Stomach (tissue), 8 donors: ENCODE measurements at regions not wholly inside any gene's neighbourhood (a gene's known extent, or its start where the extent isn't known, plus 50 kb on each side); places are given as distances from the start of the nearest gene placed in this dataset.

Experiments used
- DNase-seq, 2 donors: peaks; one replicate each; pipeline versions ENCODE4 v3.0.0 to v3.0.0-alpha.2; 2013 to 2019
- H3K27ac ChIP-seq, 5 donors: fragments of 200-600 bp in 4 of 5; sonication (generic) in 4 of 5; one replicate each; pipeline ENCODE4 v1.5.1; 2013 to 2019; ENCODE audit warnings: mild to moderate bottlenecking in 1 of 5, moderate library complexity in 1 of 5
- H3K27me3 ChIP-seq, 3 donors: fragments of 200-600 bp; sonication (generic); one replicate each; pipeline ENCODE4 v1.5.1; 2017 to 2019; ENCODE audit warnings: mixed run types in 1 of 3
- H3K36me3 ChIP-seq, 4 donors: fragments of 200-600 bp; sonication (generic); 1 replicate in 3 of 4; 2 replicates in 1 of 4; pipeline ENCODE4 v1.5.1; 2016 to 2019
- H3K4me1 ChIP-seq, 4 donors: fragments of 200-600 bp; sonication (generic); one replicate each; pipeline ENCODE4 v1.5.1; 2016 to 2019
- H3K4me3 ChIP-seq, 4 donors: fragments of 200-600 bp; sonication (generic) in 3 of 4; one replicate each; pipeline ENCODE4 v1.5.1; 2016 to 2019; ENCODE audit warnings: mild to moderate bottlenecking in 1 of 4
- H3K9me3 ChIP-seq, 4 donors: fragments of 200-600 bp; sonication (generic); one replicate each; pipeline ENCODE4 v1.5.1; 2016 to 2019
- CTCF ChIP-seq, 7 experiments: fragments of 450-650 bp in 4 of 7; fragments of 200-600 bp in 3 of 7; sonication (generic) in 3 of 7; IDR thresholded peaks; one replicate each; pipeline ENCODE4 v1.5.1; 2016 to 2019; ENCODE audit warnings: antibody characterized with exemption in 7 of 7, control low read depth in 2 of 7, mild to moderate bottlenecking in 1 of 7
- EP300 ChIP-seq: sonication (generic); formaldehyde crosslinking; IDR thresholded peaks from one replicate; pipeline ENCODE4 v1.6.1; 2017; ENCODE audit warnings: antibody characterized with exemption
- POLR2A ChIP-seq, 4 donors: fragments of 450-650 bp; IDR thresholded peaks; one replicate each; pipeline ENCODE4 v1.6.1; 2016; ENCODE audit warnings: antibody characterized with exemption in 4 of 4, control low read depth in 2 of 4, mild to moderate bottlenecking in 1 of 4, moderate library complexity in 1 of 4
- POLR2AphosphoS5 ChIP-seq, 3 donors: sonication (generic); formaldehyde crosslinking; IDR thresholded peaks; one replicate each; pipeline ENCODE4 v1.6.1; 2016; ENCODE audit warnings: antibody characterized with exemption in 3 of 3
- WGBS, 5 donors: extraction: QIAGEN DNeasy Blood & Tissue Kit in 3 of 5; methylation state at CpG; one replicate each; pipeline versions ENCODE4 v1.1.5 to v1.1.7; 2013 to 2018; 5-methylcytosine and 5-hydroxymethylcytosine counted together
- intact Hi-C: fragments of 100-400 bp; cut with DNase I; formaldehyde crosslinking; loops from one replicate; pipeline ENCODE4 v1.15.1; 2023; ENCODE audit warnings: low total_unique reads
- donor health status: healthy with polysubstance abuse.
- donor health status: Bipolar disorder and iron deficiency.
- donor health status: healthy.

- Histone ChIP-seq H3K27me3 (no peaks in the 10 kb centered on the region), H3K27ac (no peak overlapping the region), H3K4me3 (no peak overlapping the region), H3K9me3 (no peaks in the 10 kb centered on the region), H3K4me1 (no peaks in the 10 kb centered on the region), H3K36me3 (no peaks in the 10 kb centered on the region)
- no peak for DNase-seq
- intact Hi-C loops = no loop called here
- TF ChIP-seq POLR2A (IDR thresholded peaks at IDR 0.05) = no peak
- TF ChIP-seq POLR2AphosphoS5 (IDR thresholded peaks at IDR 0.05) = no peak
- TF ChIP-seq EP300 = no peak
- no peak for TF ChIP-seq CTCF (IDR thresholded peaks at IDR 0.05)
- 52 to 73% (median 54%) methylated on average over 1 of the region's 1 CpG for whole genome bisulfite sequencing, 5 donors
These were observed 1955.4 kb upstream of the CDH6 start for GRCh38 chr5:29238115-29238514.

DNA sequence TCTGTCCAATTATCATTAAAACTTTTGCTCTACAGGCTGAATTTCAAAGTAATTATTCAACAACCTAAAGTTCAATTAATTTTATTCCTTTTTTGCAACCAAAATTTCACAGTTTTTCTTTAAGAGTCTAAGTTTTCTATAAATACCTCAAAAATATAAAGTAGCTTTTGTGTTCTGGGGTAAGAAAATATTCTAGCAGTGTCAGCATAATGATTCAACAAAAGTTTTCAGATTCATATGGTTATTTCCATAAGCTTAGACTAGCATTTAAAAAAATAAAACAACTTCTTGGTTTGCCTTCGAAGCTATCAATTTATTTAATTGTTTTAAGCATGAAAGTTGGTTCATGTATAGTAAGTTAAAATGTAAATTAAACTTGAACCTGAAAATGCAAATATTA lies 1962.3 kb upstream of the CDH6 start:
- 74 to 88% (median 78%) methylated on average over 1 of the region's 1 CpG for WGBS, 5 donors
- intact Hi-C loops = no loop called here
- DNase-seq = no peak

DNA sequence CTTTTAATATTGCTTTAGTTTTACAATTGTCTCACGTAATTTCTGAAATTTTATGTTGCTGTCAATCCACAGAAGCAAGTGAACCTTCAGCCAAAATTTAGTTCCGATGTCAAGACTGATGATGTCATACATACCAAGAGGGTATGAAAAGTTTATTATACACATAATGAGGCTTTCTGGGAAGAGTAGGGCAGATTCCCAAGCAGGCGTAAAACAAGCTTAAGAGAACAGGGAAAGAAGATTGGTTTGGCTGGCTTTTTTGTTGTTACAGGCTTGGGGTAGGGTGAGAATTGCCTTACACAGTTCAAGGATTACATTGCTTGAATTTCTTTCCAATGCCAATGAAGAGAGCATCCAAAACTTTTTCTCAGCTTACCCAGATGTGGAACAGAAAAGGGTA lies 1962.9 kb upstream of the CDH6 start:
- H3K27me3 ChIP-seq = no peaks in the 10 kb centered on the region
- no peaks in the 10 kb centered on the region for H3K36me3 ChIP-seq
- no peaks in the 10 kb centered on the region for H3K4me1 ChIP-seq
- no peak overlapping the region for H3K4me3 ChIP-seq
- intact Hi-C loops = no loop called here
- 70 to 82% (median 76%) methylated on average over 3 of the region's 3 CpGs for WGBS, 5 donors
- no peak for TF ChIP-seq EP300
- TF ChIP-seq POLR2AphosphoS5 (IDR thresholded peaks at IDR 0.05) = no peak
- TF ChIP-seq POLR2A (IDR thresholded peaks at IDR 0.05) = no peak
- no peak for TF ChIP-seq CTCF (IDR thresholded peaks at IDR 0.05)
- no peak overlapping the region for H3K27ac ChIP-seq
- no peak for DNase-seq
- H3K9me3 ChIP-seq = no peaks in the 10 kb centered on the region

More for the DNA sequence above, 1962.3 kb upstream of the CDH6 start:
- Histone ChIP-seq H3K27me3 (no peaks in the 10 kb centered on the region), H3K36me3 (no peaks in the 10 kb centered on the region), H3K4me1 (no peaks in the 10 kb centered on the region), H3K27ac (no peak overlapping the region), H3K4me3 (no peak overlapping the region), H3K9me3 (no peaks in the 10 kb centered on the region)
- TF ChIP-seq POLR2A (IDR thresholded peaks at IDR 0.05) = no peak
- TF ChIP-seq CTCF (IDR thresholded peaks at IDR 0.05) = no peak
- TF ChIP-seq POLR2AphosphoS5 (IDR thresholded peaks at IDR 0.05) = no peak
- no peak for TF ChIP-seq EP300

- no peaks in the 10 kb centered on the region for H3K4me1 ChIP-seq
- no peak overlapping the region for H3K27ac ChIP-seq
- no peak for DNase-seq
- H3K9me3 ChIP-seq = no peaks in the 10 kb centered on the region
- H3K36me3 ChIP-seq = no peaks in the 10 kb centered on the region
- H3K4me3 ChIP-seq = no peak overlapping the region
- intact Hi-C loops = no loop called here
- 75 to 86% (median 82%) methylated on average over 2 of the region's 2 CpGs for WGBS, 5 donors
- no peak for TF ChIP-seq POLR2AphosphoS5 (IDR thresholded peaks at IDR 0.05)
- TF ChIP-seq EP300 = no peak
- TF ChIP-seq CTCF (IDR thresholded peaks at IDR 0.05) = no peak
- no peak for TF ChIP-seq POLR2A (IDR thresholded peaks at IDR 0.05)
- H3K27me3 ChIP-seq = no peaks in the 10 kb centered on the region
These were observed 1964.0 kb upstream of the CDH6 start for GRCh38 chr5:29229461-29229860.

GRCh38 chr5:29218138-29218537 lies 1975.3 kb upstream of the CDH6 start:
- Histone ChIP-seq H3K4me1 (no peaks in the 10 kb centered on the region), H3K27ac (no peak overlapping the region), H3K27me3 (no peaks in the 10 kb centered on the region), H3K36me3 (no peaks in the 10 kb centered on the region), H3K4me3 (no peak overlapping the region), H3K9me3 (no peaks in the 10 kb centered on the region)
- peak in 1 of 2 donors; percentile 7 for DNase-seq
- intact Hi-C loops = no loop called here
- TF ChIP-seq POLR2A (IDR thresholded peaks at IDR 0.05) = no peak
- TF ChIP-seq CTCF (IDR thresholded peaks at IDR 0.05) = peak in 1 of 7 experiments; percentile 8
- TF ChIP-seq EP300 = no peak
- TF ChIP-seq POLR2AphosphoS5 (IDR thresholded peaks at IDR 0.05) = no peak
